H9 (cell line): ENCODE measurements at regions not wholly inside any gene's neighbourhood (a gene's known extent, or its start where the extent isn't known, plus 50 kb on each side); places are given as distances from the start of the nearest gene placed in this dataset.
A peak's percentile ranks its signal among the peaks of the same experiment; 100 is the strongest.

Source experiments
- DNase-seq: peaks from one replicate; pipeline ENCODE4 v3.0.0-alpha.2; 2017
- H2AFZ ChIP-seq: one replicate; pipeline ENCODE4 v1.6.1; 2013; ENCODE audit warnings: mild to moderate bottlenecking, low read length, control low read depth, moderate library complexity
- H2AK5ac ChIP-seq: 2 replicates; pipeline ENCODE4 v1.6.1; 2013; ENCODE audit warnings: low read length, control low read depth, mixed read lengths; ENCODE audit not compliant: insufficient read length
- H2BK120ac ChIP-seq: one replicate; pipeline ENCODE4 v1.6.1; 2013; ENCODE audit warnings: low read depth, mild to moderate bottlenecking, low read length, control low read depth, inconsistent platforms; ENCODE audit not compliant: poor library complexity, severe bottlenecking
- H2BK12ac ChIP-seq: 2 replicates; pipeline ENCODE4 v1.6.1; 2013; ENCODE audit warnings: low read length, control low read depth, mixed read lengths, low read depth; ENCODE audit not compliant: insufficient read length
- H2BK15ac ChIP-seq: 2 replicates; pipeline ENCODE4 v1.6.1; 2013; ENCODE audit warnings: low read depth, low read length, control low read depth
- H2BK20ac ChIP-seq: one replicate; pipeline ENCODE4 v1.6.1; 2013; ENCODE audit warnings: low read depth, mild to moderate bottlenecking, low read length, control low read depth, inconsistent platforms; ENCODE audit not compliant: poor library complexity, severe bottlenecking
- H2BK5ac ChIP-seq: 2 replicates; pipeline ENCODE4 v1.6.1; 2013; ENCODE audit warnings: low read length, control low read depth, mixed read lengths; ENCODE audit not compliant: insufficient read length
- H3K14ac ChIP-seq: 2 replicates; pipeline ENCODE4 v1.6.1; 2013; ENCODE audit warnings: low read length, control low read depth; ENCODE audit not compliant: insufficient read depth
- H3K18ac ChIP-seq: 2 replicates; pipeline ENCODE4 v1.6.1; 2013; ENCODE audit warnings: low read depth, mild to moderate bottlenecking, mixed read lengths, low read length, control low read depth; ENCODE audit not compliant: insufficient read length
- H3K23ac ChIP-seq: 2 replicates; pipeline ENCODE4 v1.6.1; 2013; ENCODE audit warnings: low read length, control low read depth, mixed read lengths, low read depth; ENCODE audit not compliant: insufficient read length
- H3K23me2 ChIP-seq: 2 replicates; pipeline ENCODE4 v1.6.1; 2013; ENCODE audit warnings: low read depth, mild to moderate bottlenecking, mixed read lengths, low read length, control low read depth; ENCODE audit not compliant: insufficient read length, poor library complexity, severe bottlenecking
- H3K27ac ChIP-seq: 2 replicates; pipeline ENCODE4 v1.5.1; 2013; ENCODE audit warnings: low read length, control low read depth, mixed read lengths, low read depth; ENCODE audit not compliant: insufficient read length
- H3K27me3 ChIP-seq: 2 replicates; pipeline ENCODE4 v1.6.1; 2013; ENCODE audit warnings: low read length, control low read depth, inconsistent platforms; ENCODE audit not compliant: insufficient read depth
- H3K4ac ChIP-seq: 2 replicates; pipeline ENCODE4 v1.6.1; 2013; ENCODE audit warnings: low read depth, mild to moderate bottlenecking, control low read depth, inconsistent platforms, low read length, moderate library complexity
- H3K4me1 ChIP-seq: 2 replicates; pipeline ENCODE4 v1.6.1; 2013; ENCODE audit warnings: low read length, control low read depth, inconsistent platforms; ENCODE audit not compliant: insufficient read depth
- H3K4me2 ChIP-seq: 2 replicates; pipeline ENCODE4 v1.6.1; 2013; ENCODE audit warnings: low read length, control low read depth, mixed read lengths; ENCODE audit not compliant: insufficient read length, insufficient read depth
- H3K56ac ChIP-seq: 2 replicates; pipeline ENCODE4 v1.6.1; 2013; ENCODE audit warnings: low read depth, mild to moderate bottlenecking, mixed read lengths, low read length, control low read depth; ENCODE audit not compliant: insufficient read length
- H3K79me1 ChIP-seq: 2 replicates; pipeline ENCODE4 v1.6.1; 2013; ENCODE audit warnings: low read depth, mild to moderate bottlenecking, moderate library complexity, low read length, control low read depth, inconsistent platforms; ENCODE audit not compliant: insufficient read depth, poor library complexity, severe bottlenecking
- H3K79me2 ChIP-seq: 2 replicates; pipeline ENCODE4 v1.6.1; 2013; ENCODE audit warnings: low read length, control low read depth, inconsistent platforms; ENCODE audit not compliant: insufficient read depth
- H3K9ac ChIP-seq: 2 replicates; pipeline ENCODE4 v1.6.1; 2013; ENCODE audit warnings: low read length, control low read depth, mixed read lengths; ENCODE audit not compliant: insufficient read length; ENCODE audit errors: extremely low read depth
- H3K9me3 ChIP-seq: one replicate; pipeline ENCODE4 v1.6.1; 2013; ENCODE audit warnings: low read depth, low read length, inconsistent platforms; ENCODE audit not compliant: control insufficient read depth
- H3T11ph ChIP-seq: one replicate; pipeline ENCODE4 v1.6.1; 2013; ENCODE audit warnings: mild to moderate bottlenecking, low read length, control low read depth, inconsistent platforms
- H4K20me1 ChIP-seq: one replicate; pipeline ENCODE4 v1.6.1; 2013; ENCODE audit not compliant: control insufficient read depth, insufficient read length, insufficient read depth
- H4K5ac ChIP-seq: 2 replicates; pipeline ENCODE4 v1.6.1; 2013; ENCODE audit warnings: low read depth, mild to moderate bottlenecking, mixed read lengths, low read length, control low read depth; ENCODE audit not compliant: insufficient read length
- H4K8ac ChIP-seq: replicated peaks from 2 replicates; pipeline ENCODE4 v1.6.1; 2013; ENCODE audit warnings: low read length, control low read depth, mixed read lengths, low read depth; ENCODE audit not compliant: insufficient read length
- H4K91ac ChIP-seq: 2 replicates; pipeline ENCODE4 v1.6.1; 2013; ENCODE audit warnings: low read depth, mild to moderate bottlenecking, moderate library complexity, mixed read lengths, low read length, control low read depth; ENCODE audit not compliant: insufficient read length
- H3K27ac Mint-ChIP-seq, 3 experiments: 2 replicates in 2 of 3; 3 replicates in 1 of 3; pipeline ENCODE4 v1.8.0; 2020 to 2021; ENCODE audit warnings: mixed read lengths in 3 of 3, mild to moderate bottlenecking in 1 of 3, moderate library complexity in 1 of 3
- H3K27me3 Mint-ChIP-seq: 2 replicates; pipeline ENCODE4 v1.8.0; 2021; ENCODE audit warnings: low read depth, mild to moderate bottlenecking, moderate library complexity, mixed read lengths
- H3K36me3 Mint-ChIP-seq, 3 experiments: 2 replicates in 2 of 3; 3 replicates in 1 of 3; pipeline ENCODE4 v1.8.0; 2020 to 2021; ENCODE audit warnings: low read depth in 3 of 3, mixed read lengths in 3 of 3; ENCODE audit not compliant: insufficient read depth in 1 of 3
- H3K4me1 Mint-ChIP-seq, 2 experiments: 2 replicates each; pipeline ENCODE4 v1.8.0; 2020; ENCODE audit warnings: mixed read lengths in 2 of 2
- H3K4me3 Mint-ChIP-seq, 2 experiments: 2 replicates in 1 of 2; 3 replicates in 1 of 2; pipeline ENCODE4 v1.8.0; 2020 to 2021; ENCODE audit warnings: mild to moderate bottlenecking in 2 of 2, mixed read lengths in 2 of 2, moderate library complexity in 1 of 2
- H3K9me3 Mint-ChIP-seq, 2 experiments: 2 replicates in 1 of 2; 3 replicates in 1 of 2; pipeline ENCODE4 v1.8.0; 2020; ENCODE audit warnings: mild to moderate bottlenecking in 2 of 2, mixed read lengths in 2 of 2, moderate library complexity in 1 of 2
- WGBS: extraction: QIAGEN DNeasy Blood & Tissue Kit; methylation state at CpG from one replicate; pipeline ENCODE4 v1.1.7; 2013; ENCODE audit warnings: missing lambda C conversion rate, low lambda C conversion rate, mixed read lengths; ENCODE audit not compliant: insufficient read length; ENCODE audit errors: extremely low coverage; 5-methylcytosine and 5-hydroxymethylcytosine counted together
- TF ChIP-seq, protein P1 (sequence below): fragments of 200-600 bp; sonication (generic); conservative IDR thresholded peaks from 3 replicates; pipeline ENCODE4 v1.8.0; 2021; ENCODE audit warnings: antibody characterized with exemption, mild to moderate bottlenecking

DNA sequence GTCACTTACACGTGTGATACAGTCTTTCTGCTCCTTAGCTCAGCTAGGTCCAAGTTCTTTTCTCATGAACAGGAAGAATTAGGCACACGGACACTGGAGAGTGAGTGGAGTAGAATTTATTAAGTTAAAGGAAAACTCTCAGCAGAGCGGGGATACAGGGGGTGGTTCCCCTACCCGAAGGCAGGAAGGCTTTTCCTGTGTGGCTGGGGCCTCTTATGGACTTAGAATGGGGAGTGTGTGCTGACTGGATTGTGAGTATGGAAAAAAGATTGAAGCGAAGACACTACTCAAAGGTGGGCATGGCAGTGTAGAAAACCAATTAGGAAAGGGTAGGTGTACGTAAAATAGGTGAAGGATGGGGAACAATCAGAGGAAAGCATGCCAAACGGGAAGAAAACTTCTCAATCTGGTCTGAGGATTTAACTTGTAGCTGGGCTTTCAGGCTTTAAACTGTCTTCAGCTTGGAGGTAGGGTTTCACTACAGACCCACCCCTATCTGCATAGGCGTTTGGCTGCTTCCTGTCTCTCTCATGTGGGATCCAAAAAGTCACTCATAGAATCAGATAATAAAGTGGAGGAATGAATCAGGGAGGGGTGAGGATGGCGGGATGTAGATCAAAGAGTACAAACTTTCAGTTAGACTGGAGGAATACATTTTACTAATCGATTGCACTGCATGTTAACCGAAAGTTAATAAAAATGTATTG is 104.2 kb downstream of the ANKRD7 start:
- H3K4me2 ChIP-seq: no peak overlapping the region
- no CpG with 5 or more reads among the region's 11 CpGs for WGBS
- H2BK20ac ChIP-seq: no peak overlapping the region
- no peak overlapping the region for H2BK5ac ChIP-seq
- no peak for DNase-seq
- H3K23me2 ChIP-seq: no peaks in the 10 kb centered on the region
- H3K4me1 ChIP-seq: no peaks in the 10 kb centered on the region
- Mint-ChIP-seq H3K9me3 (no peaks in the 10 kb centered on the region), H3K4me1 (peaks cover 15% of the 10 kb centered on the region in 2 experiments), H3K27me3 (no peaks in the 10 kb centered on the region), H3K27ac (peak overlapping the region in 2 of 3 experiments; percentile 1 to 2; a peak in 2 of 7 replicates), H3K4me3 (no peak overlapping the region), H3K36me3 (no peaks in the 10 kb centered on the region)
- no peaks in the 10 kb centered on the region for H4K20me1 ChIP-seq
- no peak overlapping the region for H4K5ac ChIP-seq
- H3K9ac ChIP-seq: no peak overlapping the region
- no peak overlapping the region for H3T11ph ChIP-seq
- no peak overlapping the region for H4K91ac ChIP-seq
- no peak overlapping the region for H2BK15ac ChIP-seq
- no peak overlapping the region for H3K56ac ChIP-seq
- no peak overlapping the region for H3K27ac ChIP-seq
- no peak overlapping the region for H2AK5ac ChIP-seq
- H2BK120ac ChIP-seq: no peak overlapping the region
- no peaks in the 10 kb centered on the region for H3K79me1 ChIP-seq
- H3K27me3 ChIP-seq: no peaks in the 10 kb centered on the region
- TF ChIP-seq, protein P1, sequence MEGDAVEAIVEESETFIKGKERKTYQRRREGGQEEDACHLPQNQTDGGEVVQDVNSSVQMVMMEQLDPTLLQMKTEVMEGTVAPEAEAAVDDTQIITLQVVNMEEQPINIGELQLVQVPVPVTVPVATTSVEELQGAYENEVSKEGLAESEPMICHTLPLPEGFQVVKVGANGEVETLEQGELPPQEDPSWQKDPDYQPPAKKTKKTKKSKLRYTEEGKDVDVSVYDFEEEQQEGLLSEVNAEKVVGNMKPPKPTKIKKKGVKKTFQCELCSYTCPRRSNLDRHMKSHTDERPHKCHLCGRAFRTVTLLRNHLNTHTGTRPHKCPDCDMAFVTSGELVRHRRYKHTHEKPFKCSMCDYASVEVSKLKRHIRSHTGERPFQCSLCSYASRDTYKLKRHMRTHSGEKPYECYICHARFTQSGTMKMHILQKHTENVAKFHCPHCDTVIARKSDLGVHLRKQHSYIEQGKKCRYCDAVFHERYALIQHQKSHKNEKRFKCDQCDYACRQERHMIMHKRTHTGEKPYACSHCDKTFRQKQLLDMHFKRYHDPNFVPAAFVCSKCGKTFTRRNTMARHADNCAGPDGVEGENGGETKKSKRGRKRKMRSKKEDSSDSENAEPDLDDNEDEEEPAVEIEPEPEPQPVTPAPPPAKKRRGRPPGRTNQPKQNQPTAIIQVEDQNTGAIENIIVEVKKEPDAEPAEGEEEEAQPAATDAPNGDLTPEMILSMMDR: no peak
- no peak overlapping the region for H4K8ac ChIP-seq
- no peak overlapping the region for H3K14ac ChIP-seq
- H3K18ac ChIP-seq: no peak overlapping the region
- H3K9me3 ChIP-seq: no peaks in the 10 kb centered on the region
- no peak overlapping the region for H2AFZ ChIP-seq
- H2BK12ac ChIP-seq: no peak overlapping the region
- H3K23ac ChIP-seq: no peak overlapping the region
- H3K79me2 ChIP-seq: no peaks in the 10 kb centered on the region
- no peak overlapping the region for H3K4ac ChIP-seq
